ENCODE measurements at regions not wholly inside any gene's neighbourhood (a gene's known extent, or its start where the extent isn't known, plus 50 kb on each side); places are given as distances from the start of the nearest gene placed in this dataset.

- DNase-seq, result no peak
Measured at GRCh38 chr17:13310858-13311257, 290.9 kb downstream of the HS3ST3A1 start.

GRCh38 chr17:13306310-13306962, 288.6 kb upstream of the ELAC2 start:
- no peak for DNase-seq

GRCh38 chr17:13302983-13303382, 285.2 kb upstream of the ELAC2 start:
- DNase-seq, result no peak

- DNase-seq, result no peak
Measured at GRCh38 chr17:13302419-13302818, 284.6 kb upstream of the ELAC2 start.

GRCh38 chr17:13297183-13297582, 279.4 kb upstream of the ELAC2 start:
- no peak for DNase-seq

- DNase-seq, result no peak
Measured at GRCh38 chr17:13293421-13293820, 275.6 kb upstream of the ELAC2 start.

- DNase-seq, result no peak
Measured at GRCh38 chr17:13292291-13292690, 274.5 kb upstream of the ELAC2 start.

GRCh38 chr17:13288248-13288647, 270.4 kb upstream of the ELAC2 start:
- no peak for DNase-seq

GRCh38 chr17:13287226-13287625, 269.4 kb upstream of the ELAC2 start:
- DNase-seq, result no peak

- DNase-seq, result no peak
Measured at GRCh38 chr17:13283606-13284005, 265.8 kb upstream of the ELAC2 start.

GRCh38 chr17:13281626-13282025, 263.8 kb upstream of the ELAC2 start:
- DNase-seq, result no peak

- no peak for DNase-seq
Measured at GRCh38 chr17:13273806-13274205, 256.0 kb upstream of the ELAC2 start.

- no peak for DNase-seq
Measured at GRCh38 chr17:13272296-13272695, 254.5 kb upstream of the ELAC2 start.

- no peak for DNase-seq
Measured at GRCh38 chr17:13268791-13269595, 251.2 kb upstream of the ELAC2 start.

- DNase-seq, result no peak
Measured at GRCh38 chr17:13266606-13267005, 248.8 kb upstream of the ELAC2 start.

- DNase-seq, result no peak
Measured at GRCh38 chr17:13265311-13265710, 247.5 kb upstream of the ELAC2 start.

GRCh38 chr17:13263746-13264145, 245.9 kb upstream of the ELAC2 start:
- DNase-seq, result no peak

GRCh38 chr17:13256545-13256944, 238.7 kb upstream of the ELAC2 start:
- no peak for DNase-seq

GRCh38 chr17:13253733-13254410, 236.0 kb upstream of the ELAC2 start:
- DNase-seq, result no peak

- no peak for DNase-seq
Measured at GRCh38 chr17:13244513-13244912, 226.7 kb upstream of the ELAC2 start.

- DNase-seq, result no peak
Measured at GRCh38 chr17:13243585-13243984, 225.8 kb upstream of the ELAC2 start.

- DNase-seq, result no peak
Measured at GRCh38 chr17:13240851-13241250, 223.0 kb upstream of the ELAC2 start.

Data from amygdala (tissue), 56 donors.